Endodermal cell (in vitro differentiated cells): ENCODE measurements at regions not wholly inside any gene's neighbourhood (a gene's known extent, or its start where the extent isn't known, plus 50 kb on each side); places are given as distances from the start of the nearest gene placed in this dataset.

Experiments
- DNase-seq: peaks from one replicate; pipeline ENCODE4 v3.0.0-alpha.2; 2017
- H3K27ac ChIP-seq: 2 replicates; pipeline ENCODE4 v1.5.1; 2013; ENCODE audit warnings: mild to moderate bottlenecking, low read depth, low read length, moderate library complexity
- H3K27me3 ChIP-seq: 2 replicates; pipeline ENCODE4 v1.6.1; 2013; ENCODE audit warnings: mild to moderate bottlenecking, low read length, moderate library complexity; ENCODE audit not compliant: insufficient read depth, control insufficient read depth, poor library complexity, severe bottlenecking
- H3K36me3 ChIP-seq: 2 replicates; pipeline ENCODE4 v1.7.0; 2013; ENCODE audit warnings: mild to moderate bottlenecking, low read length, moderate library complexity; ENCODE audit not compliant: control insufficient read depth, insufficient read depth
- H3K4me1 ChIP-seq: one replicate; pipeline ENCODE4 v1.7.0; 2013; ENCODE audit warnings: low read length; ENCODE audit not compliant: control insufficient read depth, insufficient read depth
- H3K4me3 ChIP-seq: 2 replicates; pipeline ENCODE4 v1.5.1; 2013; ENCODE audit warnings: mild to moderate bottlenecking, low read length, moderate library complexity
- H3K9ac ChIP-seq: 2 replicates; pipeline ENCODE4 v1.6.1; 2013; ENCODE audit warnings: mild to moderate bottlenecking, low read length, moderate library complexity; ENCODE audit not compliant: poor library complexity, severe bottlenecking; ENCODE audit errors: extremely low read depth
- H3K9me3 ChIP-seq: 2 replicates; pipeline ENCODE4 v1.6.1; 2013; ENCODE audit warnings: mild to moderate bottlenecking, low read length, moderate library complexity; ENCODE audit not compliant: control insufficient read depth
- H3K27ac Mint-ChIP-seq: 2 replicates; pipeline ENCODE4 v1.8.0; 2020; ENCODE audit warnings: mixed read lengths
- H3K27me3 Mint-ChIP-seq: 2 replicates; pipeline ENCODE4 v1.8.0; 2021; ENCODE audit warnings: mild to moderate bottlenecking, mixed read lengths; ENCODE audit not compliant: insufficient read depth
- H3K36me3 Mint-ChIP-seq: 2 replicates; pipeline ENCODE4 v1.8.0; 2020; ENCODE audit warnings: low read depth, mixed read lengths
- H3K4me1 Mint-ChIP-seq: 2 replicates; pipeline ENCODE4 v1.8.0; 2020; ENCODE audit warnings: mixed read lengths
- H3K4me3 Mint-ChIP-seq: 2 replicates; pipeline ENCODE4 v1.8.0; 2020; ENCODE audit warnings: mild to moderate bottlenecking, moderate library complexity, mixed read lengths
- H3K9me3 Mint-ChIP-seq: 2 replicates; pipeline ENCODE4 v1.8.0; 2020; ENCODE audit warnings: mild to moderate bottlenecking, mixed read lengths
- CTCF ChIP-seq: fragments of 200-600 bp; sonication (generic); conservative IDR thresholded peaks from 2 replicates; pipeline ENCODE4 v1.5.0; 2021; ENCODE audit warnings: antibody characterized with exemption, mild to moderate bottlenecking
- WGBS, 2 experiments: methylation state at CpG; one replicate each; pipeline versions ENCODE4 v1.1.5 to v1.1.7; 2013; ENCODE audit warnings: missing lambda C conversion rate in 2 of 2, mixed read lengths in 1 of 2; ENCODE audit not compliant: insufficient coverage in 1 of 2, insufficient read length in 1 of 2; 5-methylcytosine and 5-hydroxymethylcytosine counted together

- H3K36me3 Mint-ChIP-seq, result no peaks in the 10 kb centered on the region
- no peaks in the 10 kb centered on the region for H3K27me3 ChIP-seq
- H3K9me3 ChIP-seq, result no peaks in the 10 kb centered on the region
- DNase-seq, result no peak
- 95 to 100% methylated on average over 1 of the region's 1 CpG for WGBS, 2 experiments
- peaks cover 11% of the 10 kb centered on the region for H3K4me1 Mint-ChIP-seq
- H3K27ac ChIP-seq, result no peak overlapping the region
- H3K9me3 Mint-ChIP-seq, result no peaks in the 10 kb centered on the region
- H3K4me3 Mint-ChIP-seq, result no peak overlapping the region
- no peak overlapping the region for H3K4me3 ChIP-seq
- H3K27me3 Mint-ChIP-seq, result no peaks in the 10 kb centered on the region
- no peaks in the 10 kb centered on the region for H3K4me1 ChIP-seq
- H3K27ac Mint-ChIP-seq, result no peak overlapping the region
- H3K36me3 ChIP-seq, result no peaks in the 10 kb centered on the region
- H3K9ac ChIP-seq, result no peak overlapping the region
- no peak for TF ChIP-seq CTCF
Measured at GRCh38 chr16:59880611-59881010, 1146.5 kb upstream of the GOT2 start.

GRCh38 chr16:59878999-59879398, 1144.9 kb upstream of the GOT2 start:
- H3K4me3 Mint-ChIP-seq, result no peak overlapping the region
- H3K27me3 Mint-ChIP-seq, result no peaks in the 10 kb centered on the region
- no peaks in the 10 kb centered on the region for H3K36me3 Mint-ChIP-seq
- 96% methylated on average over 4 to 7 of the region's 7 CpGs for WGBS, 2 experiments
- no peaks in the 10 kb centered on the region for H3K9me3 Mint-ChIP-seq
- no peaks in the 10 kb centered on the region for H3K4me1 ChIP-seq
- DNase-seq, result no peak
- no peaks in the 10 kb centered on the region for H3K27me3 ChIP-seq
- H3K4me1 Mint-ChIP-seq, result peaks cover 11% of the 10 kb centered on the region
- H3K4me3 ChIP-seq, result no peak overlapping the region
- TF ChIP-seq CTCF, result no peak
- no peaks in the 10 kb centered on the region for H3K36me3 ChIP-seq
- no peak overlapping the region for H3K27ac ChIP-seq
- no peaks in the 10 kb centered on the region for H3K9me3 ChIP-seq
- no peak overlapping the region for H3K27ac Mint-ChIP-seq
- no peak overlapping the region for H3K9ac ChIP-seq

- Histone ChIP-seq H3K27ac (no peak overlapping the region), H3K27me3 (no peaks in the 10 kb centered on the region), H3K36me3 (no peaks in the 10 kb centered on the region), H3K9me3 (no peaks in the 10 kb centered on the region), H3K9ac (no peak overlapping the region), H3K4me3 (no peak overlapping the region), H3K4me1 (no peaks in the 10 kb centered on the region)
- H3K4me3 Mint-ChIP-seq, result no peak overlapping the region
- H3K9me3 Mint-ChIP-seq, result no peaks in the 10 kb centered on the region
- H3K36me3 Mint-ChIP-seq, result no peaks in the 10 kb centered on the region
- TF ChIP-seq CTCF, result no peak
- no peaks in the 10 kb centered on the region for H3K27me3 Mint-ChIP-seq
- H3K4me1 Mint-ChIP-seq, result peaks cover 11% of the 10 kb centered on the region
- H3K27ac Mint-ChIP-seq, result no peak overlapping the region
- 99 to 100% methylated on average over 2 to 3 of the region's 3 CpGs for WGBS, 2 experiments
- no peak for DNase-seq
Measured at GRCh38 chr16:59878479-59878878, 1144.4 kb upstream of the GOT2 start.
